GM12892 (cell line): ENCODE measurements at regions not wholly inside any gene's neighbourhood (a gene's known extent, or its start where the extent isn't known, plus 50 kb on each side); places are given as distances from the start of the nearest gene placed in this dataset.

Source experiments
- POLR2A ChIP-seq: IDR thresholded peaks from 2 replicates; pipeline ENCODE4 v1.6.1; 2011; ENCODE audit warnings: low read depth, low read length, control low read depth
- POLR2AphosphoS5 ChIP-seq: IDR thresholded peaks from 2 replicates; pipeline ENCODE4 v1.6.1; 2011; ENCODE audit warnings: low read depth, low read length, control low read depth
- TAF1 ChIP-seq: IDR thresholded peaks from 2 replicates; pipeline ENCODE4 v1.6.1; 2011; ENCODE audit warnings: low read depth, mild to moderate bottlenecking, control low read depth, low read length, borderline replicate concordance

- TF ChIP-seq POLR2AphosphoS5 (no peak), POLR2A (no peak), TAF1 (no peak)
Observed at GRCh38 chr5:29134418-29134817, 2059.1 kb upstream of the CDH6 start.
